Iris pigment epithelial cell (primary cell): ENCODE measurements at regions not wholly inside any gene's neighbourhood (a gene's known extent, or its start where the extent isn't known, plus 50 kb on each side); places are given as distances from the start of the nearest gene placed in this dataset.

Experiments
- DNase-seq: peaks from one replicate; pipeline ENCODE4 v3.0.0-alpha.2; 2011; ENCODE audit warnings: low read depth

DNA sequence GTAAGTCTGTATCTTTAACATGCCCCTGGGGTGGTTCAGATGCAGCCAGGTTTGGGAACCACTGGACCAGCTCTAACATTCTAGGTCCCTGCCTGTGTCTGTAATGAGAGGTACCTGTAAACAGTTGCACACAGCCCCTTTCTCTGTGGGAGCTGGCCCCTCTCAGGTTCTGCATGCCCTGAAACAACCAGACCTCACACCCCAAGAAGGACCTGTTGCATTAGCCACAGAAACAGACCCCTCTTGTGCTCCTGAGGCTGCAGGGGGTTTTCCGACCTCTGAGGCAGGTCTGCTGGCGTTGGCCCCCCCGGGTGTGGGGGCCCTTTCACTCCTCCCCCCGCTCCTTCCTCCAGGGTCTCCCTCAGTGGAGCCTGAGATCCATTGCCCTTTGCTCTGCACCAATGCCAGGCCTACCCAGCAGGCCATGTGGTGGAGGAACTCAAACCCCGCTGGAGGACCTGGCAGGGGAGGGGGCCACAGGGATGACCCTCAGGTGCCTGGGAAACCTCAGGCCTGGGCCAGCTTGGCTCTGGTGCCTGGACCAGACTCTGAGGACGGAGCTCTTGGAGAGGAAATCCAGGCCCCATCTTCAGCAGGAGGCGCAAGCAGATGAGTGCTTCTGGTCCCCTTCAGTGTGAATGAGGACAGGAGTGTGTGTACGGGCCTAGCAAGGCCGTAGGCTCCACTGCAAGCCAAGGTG is 61.4 kb upstream of the PJA1 start:
- DNase-seq, result no peak

DNA sequence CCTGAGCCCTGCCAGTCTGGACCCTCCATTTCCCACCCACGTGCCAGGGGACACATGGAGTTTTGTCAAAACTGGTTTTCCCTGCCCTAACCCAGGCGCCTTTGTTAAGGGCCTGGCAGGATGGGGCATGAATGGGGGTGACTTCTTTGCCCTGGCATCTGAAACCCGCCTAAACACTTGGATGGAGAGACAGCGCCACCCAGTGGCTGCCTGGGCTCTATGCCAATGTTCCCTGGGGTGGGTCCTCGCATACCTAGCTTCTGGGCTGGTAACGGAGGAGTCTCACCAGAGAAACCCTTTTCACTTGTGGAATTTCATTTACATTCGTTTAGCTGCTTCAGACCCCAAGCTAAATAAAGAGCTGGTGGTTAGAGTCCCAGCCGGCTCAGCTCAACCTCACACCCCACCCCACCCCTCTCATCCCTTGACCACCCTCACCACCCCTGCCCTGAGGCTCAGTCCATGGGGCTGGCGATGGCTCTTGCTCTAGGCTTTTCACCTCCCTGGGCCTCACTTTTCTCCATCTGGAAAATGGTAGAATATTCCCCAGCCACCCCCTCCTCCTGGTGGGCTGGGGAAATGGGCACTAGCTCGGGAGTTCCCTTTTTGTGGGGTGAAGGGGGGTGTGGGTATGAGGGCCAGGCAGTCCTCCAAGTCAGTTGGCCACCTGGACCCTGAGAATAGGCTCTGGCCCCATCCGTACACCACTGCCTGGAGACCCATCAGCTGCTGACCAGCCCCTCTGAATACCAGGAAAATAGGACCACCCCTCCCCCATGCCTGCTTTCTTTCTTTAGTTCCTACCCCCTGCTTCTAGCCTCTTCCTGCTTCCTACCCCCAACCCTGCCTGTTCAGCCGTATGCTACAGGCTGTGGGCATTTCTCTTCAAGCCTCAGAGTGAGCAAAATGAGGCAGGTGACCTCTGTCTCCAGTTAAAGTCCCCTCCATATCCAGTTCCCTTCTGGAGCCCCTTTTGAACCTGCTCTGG is 57.1 kb upstream of the PJA1 start:
- peak; percentile 44 for DNase-seq

DNA sequence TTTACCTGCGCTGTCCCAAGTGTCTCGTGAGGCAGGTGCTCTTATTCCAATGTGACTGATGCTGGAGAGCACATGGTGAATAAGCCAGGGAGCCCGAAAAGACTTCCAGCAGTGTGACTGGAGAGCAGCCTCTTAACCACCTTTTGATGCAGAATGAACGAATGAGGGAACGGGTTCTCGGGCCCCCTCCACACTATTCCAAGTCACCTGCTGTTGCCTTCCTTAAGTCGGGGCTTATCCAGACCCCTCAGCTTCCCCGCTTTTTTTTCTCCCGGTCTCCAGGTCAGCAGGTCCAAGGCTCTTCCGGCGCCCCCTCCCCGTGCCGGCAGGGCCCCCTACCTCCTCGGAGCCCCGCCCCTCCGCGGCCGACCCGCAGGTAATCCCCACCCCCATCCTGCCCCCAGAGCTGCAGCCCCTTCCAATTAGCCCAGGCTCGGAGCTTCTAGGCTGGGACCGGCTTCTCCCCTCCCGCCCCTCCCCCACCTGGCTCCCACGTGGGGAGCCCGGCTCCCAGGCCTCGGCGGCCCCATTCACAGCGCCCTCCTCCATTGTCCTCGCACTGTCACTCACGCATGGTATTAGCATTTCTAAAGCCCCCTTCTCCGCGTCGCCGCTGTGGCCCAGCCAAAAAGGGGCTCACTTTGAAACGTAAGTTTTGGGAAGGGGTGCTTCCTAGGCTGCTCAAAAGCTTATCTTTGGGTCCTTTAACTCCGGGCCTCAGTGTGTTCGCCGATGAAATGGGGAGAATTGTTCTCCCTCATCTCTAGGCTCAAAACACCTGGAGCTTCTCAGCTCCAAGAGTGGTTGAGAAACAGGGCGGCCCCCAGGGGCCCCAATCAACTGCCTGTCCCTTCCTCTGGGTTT is 56.2 kb upstream of the PJA1 start:
- no peak for DNase-seq

DNA sequence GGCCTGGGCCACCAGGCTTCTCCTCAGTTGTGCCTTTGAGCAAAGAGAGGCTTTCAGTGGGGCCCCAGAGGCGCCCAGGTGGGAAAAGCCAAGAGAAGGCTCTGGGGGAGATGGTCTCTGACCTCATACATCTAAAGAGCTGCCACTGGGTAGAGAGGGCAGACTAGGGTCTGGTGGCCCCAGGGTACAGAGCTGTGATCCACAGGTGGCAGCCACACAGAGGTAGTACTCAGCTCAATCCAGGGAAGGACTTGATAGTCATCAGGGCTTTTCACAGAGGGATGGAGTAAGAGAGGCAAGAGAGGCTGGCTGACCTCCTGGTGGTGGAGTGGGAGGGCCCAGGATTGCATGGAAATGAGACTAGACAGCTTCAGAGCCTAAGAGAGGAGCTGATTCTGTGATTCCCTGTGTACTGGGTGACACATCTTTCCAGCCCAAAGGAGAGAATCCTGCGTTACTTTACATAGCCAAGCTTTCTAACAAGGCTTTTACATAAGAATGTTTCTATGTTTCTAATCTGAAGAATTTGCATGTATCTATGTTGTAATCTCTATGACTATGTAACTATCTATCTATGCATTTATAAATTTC is 53.2 kb upstream of the PJA1 start:
- no peak for DNase-seq

DNA sequence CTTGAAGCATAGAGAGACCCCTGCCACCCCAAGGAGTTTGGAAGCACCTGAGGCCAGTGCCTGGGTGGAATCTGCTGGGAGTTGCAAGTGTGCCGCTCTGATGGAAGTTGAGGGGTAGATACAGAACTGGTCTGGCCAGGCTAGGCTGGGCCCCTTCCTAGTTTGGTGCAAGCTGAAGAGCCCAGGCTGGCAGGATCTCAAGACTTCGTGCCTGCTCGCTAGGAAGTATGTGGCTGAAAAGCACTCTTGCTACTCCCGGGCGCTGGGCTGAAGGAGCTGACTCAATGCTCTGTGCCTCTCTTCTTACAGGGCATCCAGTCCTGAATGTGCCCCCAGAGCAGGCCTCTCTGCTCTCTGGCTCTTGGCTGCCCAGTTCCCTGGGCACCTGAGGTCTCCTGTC is 51.7 kb upstream of the PJA1 start:
- DNase-seq, result no peak

DNA sequence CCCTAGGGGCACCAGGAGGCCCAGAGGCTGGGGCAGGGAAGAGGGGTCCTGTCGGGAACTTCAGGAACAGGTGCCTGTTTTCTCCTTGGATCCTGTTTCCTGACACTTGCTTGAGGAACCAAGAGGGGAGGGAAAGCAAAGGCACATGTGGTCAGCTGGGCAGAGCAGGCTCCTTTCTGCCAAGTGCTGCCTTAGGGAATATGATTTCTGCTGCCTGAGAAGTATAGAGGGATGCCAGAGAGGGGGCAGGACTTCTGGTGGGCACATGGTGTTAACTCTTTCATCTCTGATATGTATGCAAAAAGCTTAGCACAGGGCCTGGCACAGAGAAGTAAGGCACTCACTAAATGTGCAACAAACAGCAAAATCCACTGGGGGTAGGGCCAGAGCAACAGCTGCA is 51.2 kb upstream of the PJA1 start:
- no peak for DNase-seq

DNA sequence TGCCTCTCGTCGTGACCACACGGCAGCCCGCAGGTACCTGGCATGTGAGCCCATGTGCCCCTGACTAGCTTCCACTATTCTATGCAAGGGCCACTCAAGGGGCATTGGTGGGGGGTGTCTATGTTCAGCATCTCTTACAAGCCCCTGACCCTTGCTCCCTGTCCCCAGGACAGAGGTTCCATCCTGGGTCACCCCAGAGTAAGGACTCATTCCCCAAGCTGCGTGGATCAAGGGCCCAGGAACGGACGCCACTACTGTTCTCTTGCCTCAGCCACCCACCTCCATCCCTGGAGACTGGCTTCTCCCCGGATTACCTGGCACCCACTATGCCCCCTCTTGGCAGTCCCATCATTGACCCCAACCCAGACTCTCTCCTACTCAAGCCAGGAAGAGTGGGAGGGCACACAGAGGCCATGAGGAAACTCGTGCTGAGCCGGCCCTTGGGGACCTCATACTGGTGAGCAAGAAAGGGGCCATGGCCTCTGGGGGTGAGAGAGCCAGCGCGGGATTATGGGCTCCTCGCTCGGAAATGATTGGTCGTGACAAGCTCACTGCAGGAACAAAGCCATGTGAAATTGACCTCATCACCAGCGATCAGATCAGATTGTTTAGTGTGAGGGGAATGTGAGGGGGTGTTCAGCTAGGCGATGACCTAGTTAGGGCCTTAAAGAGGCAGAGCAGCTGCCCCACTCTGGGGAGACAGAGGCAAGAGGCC is 50.1 kb upstream of the PJA1 start:
- no peak for DNase-seq
